ENCODE measurements at regions not wholly inside any gene's neighbourhood (a gene's known extent, or its start where the extent isn't known, plus 50 kb on each side); places are given as distances from the start of the nearest gene placed in this dataset.
"Not testable (repeated sequence)": the region's sequence is repeated elsewhere in the genome, so short reads cannot be mapped to it uniquely, and the experiment has no call there.

- DNase-seq, result no peak
Measured at GRCh38 chr3:178088963-178089362, 447.3 kb upstream of the KCNMB2 start.

GRCh38 chr3:178090899-178091298 lies 445.3 kb upstream of the KCNMB2 start:
- no peak for DNase-seq

GRCh38 chr3:178095522-178095921 lies 440.7 kb upstream of the KCNMB2 start:
- DNase-seq, result no peak

- no peak for DNase-seq
Measured at GRCh38 chr3:178096955-178097354, 439.3 kb upstream of the KCNMB2 start.

GRCh38 chr3:178097576-178097975 lies 438.7 kb upstream of the KCNMB2 start:
- no peak for DNase-seq

GRCh38 chr3:178099274-178099673 lies 437.0 kb upstream of the KCNMB2 start:
- DNase-seq, result no peak

GRCh38 chr3:178099862-178100261 lies 436.4 kb upstream of the KCNMB2 start:
- no peak for DNase-seq

- DNase-seq, result no peak
Measured at GRCh38 chr3:178100908-178101307, 435.3 kb upstream of the KCNMB2 start.

- no peak for DNase-seq
Measured at GRCh38 chr3:178103140-178103539, 433.1 kb upstream of the KCNMB2 start.

GRCh38 chr3:178107804-178108203 lies 428.4 kb upstream of the KCNMB2 start:
- no peak for DNase-seq

- DNase-seq, result no peak
Measured at GRCh38 chr3:178109691-178110090, 426.5 kb upstream of the KCNMB2 start.

GRCh38 chr3:178112134-178112533 lies 424.1 kb upstream of the KCNMB2 start:
- DNase-seq, result no peak

GRCh38 chr3:178112552-178112951 lies 423.7 kb upstream of the KCNMB2 start:
- DNase-seq, result not testable (repeated sequence)

GRCh38 chr3:178117641-178118040 lies 418.6 kb upstream of the KCNMB2 start:
- DNase-seq, result no peak

- not testable (repeated sequence) for DNase-seq
Measured at GRCh38 chr3:178119608-178120295, 416.5 kb upstream of the KCNMB2 start.

GRCh38 chr3:178120367-178120766 lies 415.9 kb upstream of the KCNMB2 start:
- DNase-seq, result no peak

- no peak for DNase-seq
Measured at GRCh38 chr3:178126686-178127085, 409.6 kb upstream of the KCNMB2 start.

GRCh38 chr3:178127221-178127620 lies 409.0 kb upstream of the KCNMB2 start:
- no peak for DNase-seq

GRCh38 chr3:178129109-178129508 lies 407.1 kb upstream of the KCNMB2 start:
- DNase-seq, result no peak

GRCh38 chr3:178131801-178132200 lies 404.4 kb upstream of the KCNMB2 start:
- no peak for DNase-seq

- DNase-seq, result no peak
Measured at GRCh38 chr3:178137206-178137605, 399.0 kb upstream of the KCNMB2 start.

GRCh38 chr3:178137831-178138230 lies 398.4 kb upstream of the KCNMB2 start:
- no peak for DNase-seq

- DNase-seq, result no peak
Measured at GRCh38 chr3:178139116-178139515, 397.1 kb upstream of the KCNMB2 start.

- no peak for DNase-seq
Measured at GRCh38 chr3:178140531-178141304, 395.5 kb upstream of the KCNMB2 start.

- not testable (repeated sequence) for DNase-seq
Measured at GRCh38 chr3:178141305-178141684, 394.9 kb upstream of the KCNMB2 start.
